ENCODE measurements at regions not wholly inside any gene's neighbourhood (a gene's known extent, or its start where the extent isn't known, plus 50 kb on each side); places are given as distances from the start of the nearest gene placed in this dataset.

- TF ChIP-seq, protein P1, sequence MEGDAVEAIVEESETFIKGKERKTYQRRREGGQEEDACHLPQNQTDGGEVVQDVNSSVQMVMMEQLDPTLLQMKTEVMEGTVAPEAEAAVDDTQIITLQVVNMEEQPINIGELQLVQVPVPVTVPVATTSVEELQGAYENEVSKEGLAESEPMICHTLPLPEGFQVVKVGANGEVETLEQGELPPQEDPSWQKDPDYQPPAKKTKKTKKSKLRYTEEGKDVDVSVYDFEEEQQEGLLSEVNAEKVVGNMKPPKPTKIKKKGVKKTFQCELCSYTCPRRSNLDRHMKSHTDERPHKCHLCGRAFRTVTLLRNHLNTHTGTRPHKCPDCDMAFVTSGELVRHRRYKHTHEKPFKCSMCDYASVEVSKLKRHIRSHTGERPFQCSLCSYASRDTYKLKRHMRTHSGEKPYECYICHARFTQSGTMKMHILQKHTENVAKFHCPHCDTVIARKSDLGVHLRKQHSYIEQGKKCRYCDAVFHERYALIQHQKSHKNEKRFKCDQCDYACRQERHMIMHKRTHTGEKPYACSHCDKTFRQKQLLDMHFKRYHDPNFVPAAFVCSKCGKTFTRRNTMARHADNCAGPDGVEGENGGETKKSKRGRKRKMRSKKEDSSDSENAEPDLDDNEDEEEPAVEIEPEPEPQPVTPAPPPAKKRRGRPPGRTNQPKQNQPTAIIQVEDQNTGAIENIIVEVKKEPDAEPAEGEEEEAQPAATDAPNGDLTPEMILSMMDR (IDR thresholded peaks at IDR 0.05; ENCODE audit: low read depth, low read length), result no peak
- DNase-seq (ENCODE audit: extremely low read depth, low read depth), result no peak
Observed at GRCh38 chr6:903761-904160, 210.8 kb upstream of the EXOC2 start.

DNA sequence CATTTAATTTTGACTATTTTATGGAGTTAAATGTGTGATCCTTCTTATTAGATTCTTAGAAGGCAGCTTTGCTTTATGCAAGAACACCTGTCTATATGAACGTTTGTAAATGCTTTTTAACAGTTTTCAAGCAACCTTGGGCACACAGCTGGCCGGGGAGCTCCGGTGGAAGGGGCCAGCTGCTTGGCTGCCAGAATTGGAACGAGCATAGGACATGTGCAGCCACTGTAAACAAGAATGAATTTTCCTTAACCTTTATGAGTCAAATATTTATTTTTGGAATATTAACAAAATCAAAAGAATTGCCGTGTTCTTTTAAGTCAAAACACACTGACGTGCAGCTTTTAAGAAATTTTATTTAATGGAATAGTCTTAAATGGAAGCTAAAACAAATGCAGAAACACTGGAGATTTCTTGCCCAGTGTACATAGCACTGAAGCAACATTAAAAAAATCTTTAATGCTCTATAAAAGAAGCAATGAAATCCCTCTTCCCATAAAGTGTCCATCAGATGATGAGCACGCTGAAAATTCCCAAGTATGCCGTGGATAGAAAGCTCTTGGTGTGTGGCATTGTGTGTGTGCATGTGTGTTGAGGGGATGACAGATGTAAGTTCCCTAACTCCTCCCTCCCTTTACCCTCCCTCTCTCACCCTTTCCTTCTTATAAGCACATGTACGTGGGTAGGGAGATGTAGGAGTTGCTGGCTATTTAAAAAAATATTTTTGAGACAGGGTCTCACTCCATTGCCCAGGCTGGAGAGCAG lies 208.9 kb upstream of the EXOC2 start:
- TF ChIP-seq, protein P1 (IDR thresholded peaks at IDR 0.05; ENCODE audit: low read depth, low read length), result no peak
- no peak for DNase-seq (ENCODE audit: extremely low read depth, low read depth)

DNA sequence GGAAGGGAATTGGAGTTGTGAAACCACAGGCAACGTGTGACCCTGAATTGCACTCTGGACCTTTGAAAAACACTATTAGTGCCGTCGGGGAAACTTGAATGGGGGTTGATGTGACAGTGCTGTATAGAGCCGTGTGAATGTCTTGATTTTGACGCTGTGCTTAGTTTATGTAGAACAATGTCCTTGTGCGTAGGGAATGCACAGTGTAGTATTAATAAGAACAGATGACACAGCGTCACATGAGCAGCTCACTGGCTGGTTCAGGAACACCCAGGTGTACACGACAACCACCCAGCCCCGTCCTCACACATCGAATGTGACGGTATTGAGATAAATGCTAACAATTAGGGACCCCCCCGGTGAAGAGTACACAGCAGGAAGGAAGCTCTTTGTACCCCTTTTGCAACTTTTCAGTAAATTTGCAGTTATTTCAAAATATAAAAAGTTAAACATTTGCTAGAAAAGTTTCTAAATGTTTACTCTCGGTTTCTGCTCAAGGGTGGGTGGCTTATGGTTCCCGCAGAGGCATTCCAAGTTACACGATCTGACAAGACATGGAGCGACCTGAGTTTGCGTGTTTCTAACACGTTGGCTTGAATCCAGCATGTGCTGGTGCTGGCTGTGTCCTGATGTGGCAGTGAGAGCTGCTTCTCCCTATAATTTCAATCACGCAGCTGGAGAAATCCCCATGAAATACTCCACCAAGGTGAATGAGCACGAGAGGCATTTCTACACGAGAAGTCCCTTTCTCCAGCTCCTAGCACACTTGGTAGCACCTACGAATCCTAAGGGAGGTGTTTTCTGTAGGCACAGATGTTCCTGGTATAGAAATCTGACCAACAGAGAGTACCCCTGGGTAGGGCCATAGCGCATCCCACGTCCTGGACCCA lies 208.0 kb upstream of the EXOC2 start:
- no peak for DNase-seq (ENCODE audit: extremely low read depth, low read depth)
- TF ChIP-seq, protein P1 (IDR thresholded peaks at IDR 0.05; ENCODE audit: low read depth, low read length), result no peak

DNA sequence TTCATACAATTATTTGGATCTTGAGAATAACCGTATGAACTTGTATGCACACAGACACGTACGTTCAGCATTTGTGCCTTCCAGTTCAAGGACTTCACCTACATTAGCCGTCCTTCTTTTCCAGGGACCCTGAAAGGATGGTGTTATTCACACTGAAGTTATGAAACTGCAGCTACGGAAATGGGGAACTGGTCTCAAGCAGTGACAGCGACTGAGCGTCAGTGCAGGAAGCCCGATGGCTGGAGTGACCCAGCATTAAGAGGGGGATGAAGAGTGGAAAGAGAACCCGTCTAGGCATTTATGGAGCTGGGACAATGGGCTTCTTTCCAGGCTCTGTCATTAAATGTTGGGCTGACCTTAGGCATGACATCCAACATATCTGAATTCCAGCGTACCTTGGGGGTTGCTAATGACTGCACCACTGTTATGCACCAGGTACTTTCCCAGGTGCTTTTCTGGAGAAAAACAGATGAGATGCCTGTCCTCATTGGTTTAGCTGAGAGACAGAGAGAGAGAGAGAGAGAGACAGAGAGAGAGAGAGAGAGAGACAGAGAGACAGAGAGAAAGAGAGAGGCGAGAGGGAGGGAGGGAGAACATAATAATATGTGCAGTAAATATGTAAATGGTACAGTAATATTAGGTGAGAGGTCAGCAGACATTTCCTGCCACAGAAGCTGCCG lies 204.7 kb upstream of the EXOC2 start:
- TF ChIP-seq, protein P1 (IDR thresholded peaks at IDR 0.05; ENCODE audit: low read depth, low read length), result no peak
- DNase-seq (ENCODE audit: extremely low read depth, low read depth), result no peak

DNA sequence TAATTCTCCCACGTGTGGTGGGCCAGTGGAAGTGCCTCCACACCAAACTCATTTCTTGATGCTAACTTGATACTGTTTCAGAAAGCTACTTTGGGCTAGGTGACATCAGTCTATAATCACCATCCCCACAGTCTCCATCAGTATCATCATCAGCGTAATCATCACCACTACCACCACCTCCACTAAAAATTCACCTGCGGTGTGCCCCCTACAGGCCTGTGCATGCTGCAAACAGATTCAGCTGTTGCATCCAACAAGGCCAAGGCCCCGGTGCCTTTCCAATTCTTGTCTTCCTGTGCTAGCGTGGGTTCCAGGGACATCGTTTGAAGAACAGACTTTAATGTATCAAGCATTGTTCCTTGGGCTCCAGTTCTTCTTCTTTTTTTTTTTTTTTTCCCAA lies 201.3 kb upstream of the EXOC2 start:
- TF ChIP-seq, protein P1 (IDR thresholded peaks at IDR 0.05; ENCODE audit: low read depth, low read length), result no peak; the same call in none of the 2 replicates
- no peak for DNase-seq (ENCODE audit: extremely low read depth, low read depth)

DNA sequence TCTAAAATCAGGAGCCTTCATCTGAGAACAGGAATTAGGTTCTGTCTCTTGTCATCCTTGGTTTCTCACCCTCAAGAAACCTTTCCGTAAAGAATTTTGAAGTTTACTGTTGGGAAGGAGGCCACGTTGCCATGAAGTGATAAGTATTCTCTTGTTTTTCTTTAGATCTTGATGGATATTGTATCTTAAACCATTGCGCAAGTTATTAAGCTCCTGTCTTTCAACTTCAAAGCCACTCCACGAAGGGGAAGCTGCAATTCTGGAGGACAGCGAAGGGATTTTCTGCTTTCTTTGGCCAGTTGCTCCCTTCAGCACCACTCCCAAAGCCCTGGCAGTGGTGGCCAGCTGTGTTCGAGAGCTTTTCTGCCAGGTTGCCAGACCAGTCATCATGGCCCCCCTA lies 198.1 kb upstream of the EXOC2 start:
- TF ChIP-seq, protein P1 (IDR thresholded peaks at IDR 0.05; ENCODE audit: low read depth, low read length), result no peak
- no peak for DNase-seq (ENCODE audit: extremely low read depth, low read depth)
